Ovary (tissue), 3 donors: ENCODE measurements at regions not wholly inside any gene's neighbourhood (a gene's known extent, or its start where the extent isn't known, plus 50 kb on each side); places are given as distances from the start of the nearest gene placed in this dataset.

Source experiments
- EP300 ChIP-seq: sonication (generic); formaldehyde crosslinking; IDR thresholded peaks from one replicate; pipeline ENCODE4 v1.6.1; 2017; ENCODE audit warnings: antibody characterized with exemption
- POLR2A ChIP-seq: fragments of 450-650 bp; IDR thresholded peaks from one replicate; pipeline ENCODE4 v1.6.1; 2017; ENCODE audit warnings: antibody characterized with exemption, mild to moderate bottlenecking, moderate library complexity
- TF ChIP-seq, protein P1 (sequence below), 3 donors: fragments of 450-650 bp in 2 of 3; fragments of 200-600 bp in 1 of 3; IDR thresholded peaks; one replicate each; pipeline versions ENCODE4 v1.5.1 to v1.8.0; 2016 to 2022; ENCODE audit warnings: antibody characterized with exemption in 3 of 3, mild to moderate bottlenecking in 1 of 3
- donor health status: DM: no; HTN: no; CAD: no.

DNA sequence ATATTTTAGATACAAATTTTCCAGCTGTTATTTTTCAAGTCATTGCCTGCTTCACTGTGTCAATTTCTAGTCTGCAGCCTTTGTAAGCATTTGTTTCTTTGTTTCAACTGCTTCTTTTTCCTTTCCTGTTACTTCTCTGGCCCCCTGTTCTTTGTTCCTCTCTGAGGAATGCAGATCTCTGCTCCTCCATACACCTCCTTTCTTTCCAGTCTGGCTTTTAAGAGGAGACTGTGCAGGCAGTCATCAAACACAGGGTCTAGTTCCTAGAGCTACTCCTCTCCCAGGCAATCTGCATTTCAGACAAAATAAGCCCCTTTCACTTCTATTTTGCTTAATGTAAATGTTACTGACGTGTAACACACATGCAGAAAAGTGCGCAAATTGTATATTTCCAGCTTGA, 502.9 kb downstream of the PDCD6IP start:
- TF ChIP-seq, protein P1, sequence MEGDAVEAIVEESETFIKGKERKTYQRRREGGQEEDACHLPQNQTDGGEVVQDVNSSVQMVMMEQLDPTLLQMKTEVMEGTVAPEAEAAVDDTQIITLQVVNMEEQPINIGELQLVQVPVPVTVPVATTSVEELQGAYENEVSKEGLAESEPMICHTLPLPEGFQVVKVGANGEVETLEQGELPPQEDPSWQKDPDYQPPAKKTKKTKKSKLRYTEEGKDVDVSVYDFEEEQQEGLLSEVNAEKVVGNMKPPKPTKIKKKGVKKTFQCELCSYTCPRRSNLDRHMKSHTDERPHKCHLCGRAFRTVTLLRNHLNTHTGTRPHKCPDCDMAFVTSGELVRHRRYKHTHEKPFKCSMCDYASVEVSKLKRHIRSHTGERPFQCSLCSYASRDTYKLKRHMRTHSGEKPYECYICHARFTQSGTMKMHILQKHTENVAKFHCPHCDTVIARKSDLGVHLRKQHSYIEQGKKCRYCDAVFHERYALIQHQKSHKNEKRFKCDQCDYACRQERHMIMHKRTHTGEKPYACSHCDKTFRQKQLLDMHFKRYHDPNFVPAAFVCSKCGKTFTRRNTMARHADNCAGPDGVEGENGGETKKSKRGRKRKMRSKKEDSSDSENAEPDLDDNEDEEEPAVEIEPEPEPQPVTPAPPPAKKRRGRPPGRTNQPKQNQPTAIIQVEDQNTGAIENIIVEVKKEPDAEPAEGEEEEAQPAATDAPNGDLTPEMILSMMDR (IDR thresholded peaks at IDR 0.05) = no peak
- TF ChIP-seq POLR2A = no peak
- no peak for TF ChIP-seq EP300
